GM12878 (cell line): ENCODE measurements at regions not wholly inside any gene's neighbourhood (a gene's known extent, or its start where the extent isn't known, plus 50 kb on each side); places are given as distances from the start of the nearest gene placed in this dataset.

Experiments used
- ATAC-seq: fragments of 200-7000 bp; cut with Tn5 transposase; 3 replicates; pipeline ENCODE4 v1.9.1; 2020; ENCODE audit warnings: mild to moderate bottlenecking, moderate library complexity
- BruUV-seq: library from RNA; stranded (reverse); fragments of 400-500 nt; replicated peaks from 2 replicates; lab custom pipeline; 2021; lab: Mats Ljungman, UMichigan
- CTCF ChIA-PET: fragments of 300-600 bp; sonication (Branson Sonifier 250); formaldehyde crosslinking; extraction: SDS; loops from one replicate; lab custom pipeline; 2021; ENCODE audit warnings: inconsistent platforms; lab: Yijun Ruan, JAX
- POLR2A ChIA-PET: fragments of 350-600 bp; formaldehyde crosslinking; extraction: SDS; loops from one replicate; lab custom pipeline; 2021; ENCODE audit warnings: inconsistent platforms; lab: Charles Lee
- RAD21 ChIA-PET: fragments of 300-600 bp; sonication (Branson Sonifier 250); formaldehyde crosslinking; loops from one replicate; lab custom pipeline; 2023; ENCODE audit warnings: antibody characterized with exemption; ENCODE audit not compliant: unreplicated experiment; lab: Charles Lee
- SMC1A ChIA-PET: fragments of 300-600 bp; sonication (Branson Sonifier 250); formaldehyde crosslinking; loops from one replicate; lab custom pipeline; 2023; ENCODE audit not compliant: unreplicated experiment, uncharacterized antibody; lab: Charles Lee
- DNase-seq: peaks from one replicate; pipeline ENCODE4 v3.0.0-alpha.2; 2011; ENCODE audit warnings: low read depth, low spot score
- FAIRE-seq: peaks from 3 replicates; lab custom pipeline; 2011; peaks lifted over from hg19 to GRCh38; lab: Jason Lieb, UNC
- H2AFZ ChIP-seq: 2 replicates; pipeline ENCODE4 v1.6.0; 2011; ENCODE audit warnings: low read depth, low read length, control low read depth; ENCODE audit not compliant: control insufficient read depth
- H3K27ac ChIP-seq: 2 replicates; pipeline ENCODE4 v1.5.1; 2011; ENCODE audit warnings: control low read depth; ENCODE audit not compliant: control insufficient read depth, insufficient read depth
- H3K27me3 ChIP-seq, 2 experiments: replicated peaks in 1 of 2; 2 replicates each; pipeline versions ENCODE4 v1.6.0 to v1.6.1; 2011; ENCODE audit warnings: low read length in 1 of 2; ENCODE audit not compliant: control insufficient read depth in 2 of 2, insufficient read depth in 2 of 2
- H3K36me3 ChIP-seq, 2 experiments: 2 replicates each; pipeline ENCODE4 v1.5.1; 2011; ENCODE audit warnings: low read length in 1 of 2; ENCODE audit not compliant: control insufficient read depth in 2 of 2, insufficient read depth in 2 of 2
- H3K4me1 ChIP-seq: 2 replicates; pipeline ENCODE4 v1.6.1; 2011; ENCODE audit warnings: mild to moderate bottlenecking, low read length, moderate library complexity, mixed read lengths; ENCODE audit not compliant: control insufficient read depth, insufficient read depth
- H3K4me2 ChIP-seq: 2 replicates; pipeline ENCODE4 v1.6.0; 2011; ENCODE audit warnings: control low read depth; ENCODE audit not compliant: control insufficient read depth, insufficient read depth
- H3K4me3 ChIP-seq: fragments of 200-600 bp; sonication (generic); 2 replicates; pipeline ENCODE4 v1.5.1; 2016
- H3K79me2 ChIP-seq: 2 replicates; pipeline ENCODE4 v1.6.0; 2011; ENCODE audit warnings: low read length; ENCODE audit not compliant: control insufficient read depth, insufficient read depth
- H3K9ac ChIP-seq: 2 replicates; pipeline ENCODE4 v1.8.0; 2011; ENCODE audit warnings: low read length, control low read depth, mixed read lengths; ENCODE audit not compliant: control insufficient read depth, insufficient read depth
- H3K9me3 ChIP-seq: replicated peaks from 3 replicates; pipeline ENCODE4 v1.5.1; 2011; ENCODE audit warnings: mild to moderate bottlenecking, low read length; ENCODE audit not compliant: control insufficient read depth, insufficient read depth
- H4K20me1 ChIP-seq: 2 replicates; pipeline ENCODE4 v1.6.0; 2011; ENCODE audit not compliant: control insufficient read depth, insufficient read depth
- CBX5 ChIP-seq: sonication (generic); IDR thresholded peaks from 2 replicates; pipeline ENCODE4 v1.6.1; 2016; ENCODE audit warnings: low read depth, moderate library complexity, mild to moderate bottlenecking, inconsistent platforms
- EZH2 ChIP-seq: IDR thresholded peaks from 2 replicates; pipeline ENCODE4 v1.6.1; 2012; ENCODE audit warnings: low read depth, mild to moderate bottlenecking, control low read depth, inconsistent platforms, low read length, borderline replicate concordance; ENCODE audit not compliant: control insufficient read depth
- KLF5 ChIP-seq: fragments of 450-650 bp; IDR thresholded peaks from 2 replicates; pipeline ENCODE4 v1.6.1; 2014; ENCODE audit warnings: mild to moderate bottlenecking; ENCODE audit not compliant: partially characterized antibody
- LARP7 ChIP-seq: fragments of 450-650 bp; IDR thresholded peaks from 2 replicates; pipeline ENCODE4 v1.6.1; 2017; ENCODE audit warnings: mild to moderate bottlenecking
- MEF2A ChIP-seq: IDR thresholded peaks from 2 replicates; pipeline ENCODE4 v1.6.1; 2011; ENCODE audit warnings: low read depth, mild to moderate bottlenecking, low read length, moderate library complexity; ENCODE audit not compliant: insufficient read depth
- MTA3 ChIP-seq: IDR thresholded peaks from 2 replicates; pipeline ENCODE4 v1.6.1; 2012; ENCODE audit warnings: low read length, inconsistent platforms, borderline replicate concordance
- NR2C2 ChIP-seq: IDR thresholded peaks from 2 replicates; pipeline ENCODE4 v1.6.1; 2011; ENCODE audit warnings: borderline replicate concordance, low read depth; ENCODE audit not compliant: control insufficient read depth, insufficient read length
- PAX8 ChIP-seq: fragments of 450-650 bp; IDR thresholded peaks from 2 replicates; pipeline ENCODE4 v1.6.1; 2017; ENCODE audit warnings: mild to moderate bottlenecking, moderate library complexity
- RBBP5 ChIP-seq: fragments of 200-600 bp; sonication (generic); conservative IDR thresholded peaks from 2 replicates; pipeline ENCODE4 v1.6.1; 2016
- RCOR1 ChIP-seq: conservative IDR thresholded peaks from 2 replicates; pipeline ENCODE4 v1.6.1; 2012; ENCODE audit warnings: low read depth, low read length, improper control_type of control experiment
- RELA ChIP-seq: fragments of 450-650 bp; IDR thresholded peaks from 2 replicates; pipeline ENCODE4 v1.8.0; 2014; ENCODE audit warnings: borderline replicate concordance; ENCODE audit not compliant: partially characterized antibody
- SREBF1 ChIP-seq: IDR thresholded peaks from 2 replicates; pipeline ENCODE4 v1.6.1; 2012; ENCODE audit warnings: mild to moderate bottlenecking, low read length
- STAT1 ChIP-seq: fragments of 450-650 bp; conservative IDR thresholded peaks from 2 replicates; pipeline ENCODE4 v1.6.1; 2014; ENCODE audit warnings: antibody characterized with exemption, mild to moderate bottlenecking
- TCF3 ChIP-seq: IDR thresholded peaks from 2 replicates; pipeline ENCODE4 v1.6.1; 2012; ENCODE audit warnings: low read depth, mild to moderate bottlenecking, low read length, borderline replicate concordance; ENCODE audit not compliant: insufficient read depth
- TCF7 ChIP-seq: IDR thresholded peaks from 2 replicates; pipeline ENCODE4 v1.6.1; 2014; ENCODE audit warnings: antibody characterized with exemption, borderline replicate concordance
- ZBED1 ChIP-seq: IDR thresholded peaks from 2 replicates; pipeline ENCODE4 v1.6.1; 2016; ENCODE audit warnings: borderline replicate concordance
- WGBS: methylation state at CpG from one replicate; pipeline ENCODE4 v1.1.6; 2016; ENCODE audit warnings: low lambda C conversion rate; ENCODE audit not compliant: insufficient replicate concordance, insufficient coverage; ENCODE audit errors: missing lambda C conversion rate; 5-methylcytosine and 5-hydroxymethylcytosine counted together
- in situ Hi-C: fragments of 300-500 bp; cut with MboI; formaldehyde crosslinking; loops from 9 replicates; pipeline ENCODE4 v1.14.3; 2018; ENCODE audit warnings: mixed read lengths
- intact Hi-C: fragments of 100-400 bp; cut with micrococcal nuclease; formaldehyde crosslinking; loops from one replicate; pipeline ENCODE4 v1.14.2; 2022; ENCODE audit not compliant: unreplicated experiment
- TF ChIP-seq, protein P1 (sequence below): fragments of 450-650 bp; IDR thresholded peaks from 2 replicates; pipeline ENCODE4 v1.6.1; 2016; ENCODE audit warnings: mild to moderate bottlenecking
- TF ChIP-seq, protein P2 (sequence below): IDR thresholded peaks from 2 replicates; pipeline ENCODE4 v1.6.1; 2011; ENCODE audit warnings: low read depth, mild to moderate bottlenecking, low read length, moderate library complexity, borderline replicate concordance; ENCODE audit errors: extremely low read depth

DNA sequence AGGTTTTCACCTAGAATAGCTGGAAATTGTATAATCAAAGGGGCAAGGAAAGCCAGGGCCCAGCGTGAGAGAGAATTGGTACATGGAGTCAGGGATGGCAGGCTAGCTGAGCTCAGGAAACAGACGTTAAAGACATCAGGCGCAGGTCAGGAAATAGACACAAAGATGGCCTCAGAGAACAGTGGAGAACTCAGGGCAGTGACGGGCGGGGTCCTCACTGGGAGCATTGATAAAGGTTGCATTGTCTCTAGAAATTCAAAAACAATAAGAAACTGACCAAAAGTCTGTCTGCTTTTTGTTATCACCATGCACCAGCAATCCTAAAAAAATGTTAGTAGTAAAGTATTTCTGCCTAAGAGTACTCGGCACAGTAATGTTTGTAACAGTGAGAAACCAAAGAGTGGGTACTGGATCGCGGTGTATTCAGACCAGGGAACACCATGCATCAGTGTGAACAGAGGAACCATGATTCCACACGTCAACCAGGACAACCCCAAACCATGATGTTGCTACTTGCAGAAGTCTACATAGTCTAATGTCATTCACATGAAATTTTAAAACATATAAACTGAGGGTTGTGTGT, 81.9 kb upstream of the AUTS2 start:
- Histone ChIP-seq H3K79me2 (no peaks in the 10 kb centered on the region), H4K20me1 (no peaks in the 10 kb centered on the region), H3K4me2 (no peak overlapping the region), H3K27me3 (no peaks in the 10 kb centered on the region; a peak in 1 of 4 replicates), H2AFZ (no peak overlapping the region), H3K4me3 (no peak overlapping the region), H3K4me1 (no peaks in the 10 kb centered on the region), H3K36me3 (no peaks in the 10 kb centered on the region), H3K27ac (no peak overlapping the region), H3K9ac (no peak overlapping the region), H3K9me3 (no peaks in the 10 kb centered on the region)
- intact Hi-C loops (no loop called here), in situ Hi-C loops (no loop called here)
- ATAC-seq, result no peak
- no peak for DNase-seq
- TF ChIP-seq ZBED1 (no peak), RCOR1 (no peak), MTA3 (no peak), TCF3 (no peak), NR2C2 (no peak), EZH2 (no peak), MEF2A (no peak), RELA (no peak), STAT1 (no peak), RBBP5 (no peak), PAX8 (no peak), KLF5 (no peak), LARP7 (no peak), SREBF1 (no peak), CBX5 (no peak), TCF7 (no peak)
- TF ChIP-seq, protein P1, sequence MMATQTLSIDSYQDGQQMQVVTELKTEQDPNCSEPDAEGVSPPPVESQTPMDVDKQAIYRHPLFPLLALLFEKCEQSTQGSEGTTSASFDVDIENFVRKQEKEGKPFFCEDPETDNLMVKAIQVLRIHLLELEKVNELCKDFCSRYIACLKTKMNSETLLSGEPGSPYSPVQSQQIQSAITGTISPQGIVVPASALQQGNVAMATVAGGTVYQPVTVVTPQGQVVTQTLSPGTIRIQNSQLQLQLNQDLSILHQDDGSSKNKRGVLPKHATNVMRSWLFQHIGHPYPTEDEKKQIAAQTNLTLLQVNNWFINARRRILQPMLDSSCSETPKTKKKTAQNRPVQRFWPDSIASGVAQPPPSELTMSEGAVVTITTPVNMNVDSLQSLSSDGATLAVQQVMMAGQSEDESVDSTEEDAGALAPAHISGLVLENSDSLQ, result no peak
- TF ChIP-seq, protein P2, sequence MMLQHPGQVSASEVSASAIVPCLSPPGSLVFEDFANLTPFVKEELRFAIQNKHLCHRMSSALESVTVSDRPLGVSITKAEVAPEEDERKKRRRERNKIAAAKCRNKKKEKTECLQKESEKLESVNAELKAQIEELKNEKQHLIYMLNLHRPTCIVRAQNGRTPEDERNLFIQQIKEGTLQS, result no peak
- no peak for FAIRE-seq
- WGBS, result 31% methylated on average over 9 of the region's 9 CpGs
- CTCF ChIA-PET, result no interaction called here
- no TSS peak for BruUV-seq
- RAD21 ChIA-PET, result interaction anchor here (0.7 kb wide), 1 partner anchor 89 kb away, joined by 3 read pairs; no protein-coding TSS in a partner anchor
- POLR2A ChIA-PET, result no interaction called here
- SMC1A ChIA-PET, result no interaction called here
